ENCODE measurements at regions not wholly inside any gene's neighbourhood (a gene's known extent, or its start where the extent isn't known, plus 50 kb on each side); places are given as distances from the start of the nearest gene placed in this dataset.

GRCh38 chr6:169106176-169106575 lies 147.5 kb downstream of the THBS2 start:
- no peak for TF ChIP-seq CTCF (IDR thresholded peaks at IDR 0.05; ENCODE audit: low read length)
- no peak for TF ChIP-seq EZH2 (optimal IDR thresholded peaks at IDR 0.05; ENCODE audit: low read depth, low read length)
- no peak for TF ChIP-seq EZH2phosphoT487 (IDR thresholded peaks at IDR 0.05; ENCODE audit: low read length)
